Amniotic stem cell (primary cell): ENCODE measurements at regions not wholly inside any gene's neighbourhood (a gene's known extent, or its start where the extent isn't known, plus 50 kb on each side); places are given as distances from the start of the nearest gene placed in this dataset.
A peak's percentile ranks its signal among the peaks of the same experiment; 100 is the strongest.

Experiments used
- DNase-seq: peaks from one replicate; lab custom pipeline; 2025; lab: John Stamatoyannopoulos, UW

DNA sequence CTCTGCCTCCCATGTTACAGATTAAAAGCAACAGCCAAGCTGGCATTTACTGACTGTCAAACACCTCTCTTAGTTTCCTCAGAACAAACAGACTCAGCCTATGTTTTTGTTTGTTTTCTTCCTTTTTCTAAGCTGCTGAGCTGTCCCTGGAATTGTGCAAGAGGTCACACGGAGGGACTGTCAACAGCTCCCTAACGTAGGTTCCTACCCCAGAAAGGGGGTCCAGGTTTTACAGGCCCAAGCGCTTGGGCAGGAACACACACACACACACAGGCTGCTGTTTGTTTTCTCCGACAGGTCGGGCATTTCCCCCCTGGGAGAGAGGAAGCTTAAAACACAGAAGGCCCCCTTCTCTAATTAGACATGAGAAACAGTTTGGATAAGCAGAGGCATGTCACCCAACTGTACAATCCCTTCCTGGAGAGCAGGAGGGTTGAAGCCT is 739.6 kb upstream of the TBX3 start:
- no peak for DNase-seq

DNA sequence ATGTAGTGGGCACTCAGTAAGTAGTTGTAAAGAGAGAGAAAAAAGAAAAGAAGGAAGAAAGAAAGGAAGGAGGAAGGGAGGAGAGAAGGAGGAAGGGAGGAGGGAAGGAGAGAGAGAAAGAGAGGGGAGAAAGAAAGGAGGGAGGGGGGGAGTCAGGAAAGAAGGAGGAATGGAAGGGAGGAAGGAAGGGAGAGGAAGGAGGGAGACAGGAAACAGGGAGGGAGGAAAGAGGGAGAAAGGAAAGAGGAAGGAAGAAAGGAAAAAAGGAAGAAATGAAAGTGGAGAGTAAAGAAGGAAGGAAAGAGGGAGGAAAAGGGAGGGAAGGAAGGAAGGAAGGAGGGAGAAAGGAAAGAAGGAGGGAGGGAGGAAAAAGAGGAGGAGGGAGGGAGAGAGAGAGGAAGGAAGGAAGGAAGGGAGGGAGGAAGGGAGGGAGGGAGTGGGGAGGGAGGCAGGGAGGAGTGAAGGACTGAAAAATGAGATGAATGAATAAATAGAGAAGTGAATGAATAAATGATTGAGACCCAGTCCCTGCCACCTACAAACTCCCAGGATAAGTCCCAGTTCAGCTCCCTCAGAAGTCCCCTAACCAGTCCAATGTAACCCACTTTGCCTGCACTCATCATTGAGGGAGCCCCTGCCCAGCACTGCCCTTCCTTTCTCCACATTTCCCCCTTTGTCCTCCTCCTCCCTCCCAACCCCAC is 739.0 kb upstream of the TBX3 start:
- DNase-seq = no peak

DNA sequence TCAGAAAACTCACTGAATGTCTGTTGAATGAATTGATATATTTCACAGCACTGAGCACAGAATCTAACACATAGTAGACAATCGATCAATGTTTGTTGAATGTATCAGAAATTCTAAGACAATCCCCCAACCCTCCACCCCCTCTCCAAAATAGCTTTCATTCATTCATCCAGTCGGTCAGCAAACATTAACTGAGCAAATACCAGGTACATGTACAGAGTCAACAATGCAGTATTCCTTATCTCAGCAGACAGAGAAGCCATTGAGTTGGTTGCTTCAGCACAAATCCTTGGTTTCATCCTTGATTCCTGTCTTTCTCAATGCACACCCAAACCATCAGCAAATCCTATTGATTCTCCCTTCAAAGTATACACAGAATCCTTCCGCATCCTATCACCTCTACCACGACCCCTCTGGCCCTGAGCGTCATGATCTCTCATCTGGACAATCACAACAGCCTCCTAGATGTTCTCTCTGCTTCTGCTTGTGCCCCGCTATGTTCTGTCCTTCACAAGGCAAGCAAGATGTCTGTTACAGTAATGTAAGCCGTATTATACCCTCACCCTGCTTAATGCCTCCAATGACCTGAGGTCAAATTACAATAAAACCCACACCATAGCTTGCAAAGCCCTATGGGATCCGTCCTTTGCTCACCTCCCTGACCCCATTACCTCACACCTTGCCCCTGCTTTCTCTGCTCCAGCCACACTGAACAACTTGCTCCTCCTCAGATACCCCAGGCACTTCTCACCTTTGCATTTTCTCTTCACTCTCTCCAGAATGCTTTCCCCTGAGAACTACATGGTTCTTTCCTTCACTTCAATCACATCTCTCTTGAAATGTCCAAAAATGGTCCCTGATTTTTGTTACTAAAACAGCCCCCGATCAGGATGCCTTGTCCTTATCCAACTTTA is 738.1 kb upstream of the TBX3 start:
- no peak for DNase-seq

DNA sequence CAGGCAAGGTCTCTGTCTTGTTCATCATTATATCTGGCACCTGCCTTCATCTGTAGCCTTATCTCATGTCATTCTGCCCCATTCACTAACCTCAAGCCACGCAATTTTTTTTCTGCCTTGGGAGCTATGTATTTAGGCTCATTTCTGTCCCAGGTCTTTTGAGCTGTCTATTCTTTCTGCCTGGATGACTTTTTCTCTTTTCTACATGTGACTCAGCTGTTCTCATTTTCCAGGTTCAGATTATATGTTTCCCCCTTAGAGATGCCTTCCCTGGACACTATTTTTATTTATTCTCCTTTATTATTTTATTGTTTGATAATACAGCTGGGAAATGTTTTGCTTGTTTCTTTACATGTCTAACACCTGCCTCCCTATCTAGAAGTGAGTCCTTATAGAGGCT is 737.4 kb upstream of the TBX3 start:
- DNase-seq = no peak

DNA sequence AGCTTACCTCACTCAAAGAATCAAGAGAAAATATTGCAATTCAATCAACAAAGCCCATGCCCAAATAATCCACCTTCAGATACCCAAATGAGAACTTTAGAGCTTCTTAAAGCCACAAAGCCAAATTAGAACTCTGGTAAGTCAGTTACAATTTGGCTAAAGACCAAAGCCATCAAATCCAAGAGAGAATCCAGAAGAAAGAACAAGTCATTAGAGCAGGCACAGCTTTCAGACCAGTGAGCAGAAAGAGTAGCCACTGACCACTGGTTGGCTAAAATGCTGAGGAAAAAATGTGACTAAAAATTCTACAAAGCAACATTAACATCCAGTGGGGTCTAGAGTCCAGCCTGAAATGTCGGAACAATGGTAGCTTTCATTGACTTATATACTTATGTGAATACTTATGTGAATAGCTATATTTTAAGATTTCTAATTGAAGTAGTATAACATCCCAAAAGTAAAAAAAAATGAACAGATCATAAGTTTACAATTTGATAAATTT is 735.2 kb upstream of the TBX3 start:
- no peak for DNase-seq

DNA sequence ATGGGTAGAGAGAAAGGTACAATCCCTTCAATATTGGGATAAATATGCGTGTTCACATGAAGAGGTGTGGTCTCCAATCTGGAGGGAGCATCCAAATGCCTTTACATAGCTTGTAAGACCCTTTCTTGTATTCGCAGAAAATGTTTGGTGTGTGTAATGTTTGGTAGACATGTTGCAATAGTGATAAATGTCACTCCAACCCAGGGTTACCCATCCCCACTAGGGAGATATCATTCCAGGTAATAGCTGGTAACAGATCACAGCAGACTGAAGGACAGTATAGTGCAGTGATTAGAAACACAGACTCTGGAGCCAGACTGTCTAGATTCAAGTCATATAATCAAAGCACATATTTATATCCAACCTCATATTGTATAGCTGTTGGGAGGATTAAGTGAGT is 733.6 kb upstream of the TBX3 start:
- no peak for DNase-seq

DNA sequence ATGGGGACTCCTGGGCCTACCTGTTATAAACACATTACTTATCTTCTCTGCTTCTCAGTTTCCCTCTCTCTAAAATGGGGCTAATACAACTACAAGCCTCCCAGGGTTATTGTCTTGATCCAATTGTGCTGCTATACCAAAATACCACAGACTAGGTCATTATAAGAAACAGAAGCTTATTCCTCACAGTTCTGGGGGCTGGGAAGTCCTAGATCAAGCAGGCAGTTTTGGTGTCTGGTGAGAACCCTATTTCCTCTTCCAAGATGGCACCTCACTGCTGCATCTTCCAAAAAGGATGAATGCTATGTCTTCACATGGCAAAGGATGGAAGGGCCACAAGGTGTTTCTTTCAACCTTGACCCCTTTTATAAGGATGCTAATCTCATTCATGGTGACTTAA is 732.9 kb upstream of the TBX3 start:
- DNase-seq = no peak

DNA sequence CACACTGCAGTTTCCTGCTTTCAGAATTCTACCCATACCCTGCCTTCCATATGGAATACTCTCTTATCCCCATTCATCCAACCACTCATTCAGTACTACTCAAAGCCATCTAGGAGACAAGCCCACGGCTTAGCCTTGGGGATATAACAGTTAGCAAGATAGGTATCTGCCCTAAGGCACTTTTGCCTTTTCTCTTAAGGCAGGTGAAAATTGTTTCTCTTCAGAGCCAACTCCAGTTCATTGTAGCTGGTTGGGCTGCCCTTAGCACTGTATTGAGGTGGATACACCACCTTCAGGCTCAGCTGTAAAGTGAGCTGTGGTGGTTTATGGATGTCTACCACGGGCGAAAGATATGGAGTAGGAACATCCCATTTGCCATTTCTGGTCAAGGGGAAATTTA is 729.7 kb upstream of the TBX3 start:
- no peak for DNase-seq

DNA sequence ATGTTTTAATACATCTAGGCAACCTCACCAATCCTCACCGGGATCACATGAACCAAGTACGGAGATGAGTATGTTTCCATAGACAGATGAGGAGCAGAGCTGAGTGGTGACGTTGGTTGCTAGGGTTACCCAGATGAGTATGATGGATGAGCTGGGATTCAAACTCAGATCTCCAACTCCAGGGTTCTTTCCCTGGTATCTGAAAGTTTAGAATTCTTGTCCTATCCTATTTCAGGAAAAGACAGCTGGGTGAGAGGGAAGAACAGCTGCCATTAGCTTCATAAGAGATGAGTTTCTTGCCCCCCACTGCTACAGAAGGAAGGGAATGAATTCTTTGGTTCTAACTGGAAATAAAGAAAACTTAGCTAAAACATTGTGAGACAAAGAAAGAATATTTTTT is 728.9 kb upstream of the TBX3 start:
- no peak for DNase-seq

DNA sequence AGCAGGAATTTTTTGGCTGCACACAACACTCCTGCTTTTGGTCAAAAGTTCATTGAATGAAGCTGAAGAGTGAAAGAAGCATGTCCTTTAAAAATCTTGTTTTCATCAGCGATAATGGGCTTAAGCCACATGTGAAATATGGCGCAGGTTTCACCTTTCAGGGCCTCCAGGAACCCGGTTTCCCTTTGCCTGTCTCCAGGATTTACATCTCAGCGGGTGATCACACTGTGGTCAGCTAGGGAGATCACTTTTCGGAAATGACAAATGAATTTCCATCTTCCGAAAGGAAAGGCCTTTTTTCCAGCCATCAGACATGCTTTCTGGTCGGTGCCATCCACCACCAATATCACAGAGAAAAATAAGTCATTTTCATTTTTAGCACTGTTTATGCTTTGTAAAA is 727.1 kb upstream of the TBX3 start:
- DNase-seq = no peak

DNA sequence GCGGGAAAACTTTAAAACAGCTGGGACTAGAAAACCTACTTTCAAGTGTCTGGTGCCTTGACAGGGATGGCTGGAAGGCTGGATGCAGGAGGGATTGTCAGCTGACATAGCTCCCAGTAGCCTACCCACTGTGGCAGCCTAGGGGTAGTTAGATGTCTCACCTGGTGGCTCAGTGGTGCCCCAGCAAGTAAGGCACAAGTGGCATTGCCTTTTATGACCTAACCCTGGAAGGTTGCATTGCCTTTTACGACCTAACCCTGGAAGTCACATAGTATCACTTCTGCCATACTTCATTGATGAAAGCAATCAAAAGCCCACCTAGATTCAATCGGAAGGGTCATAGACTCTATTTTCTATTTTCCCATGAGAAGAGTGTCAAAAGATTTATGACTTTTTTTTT is 724.7 kb upstream of the TBX3 start:
- no peak for DNase-seq

DNA sequence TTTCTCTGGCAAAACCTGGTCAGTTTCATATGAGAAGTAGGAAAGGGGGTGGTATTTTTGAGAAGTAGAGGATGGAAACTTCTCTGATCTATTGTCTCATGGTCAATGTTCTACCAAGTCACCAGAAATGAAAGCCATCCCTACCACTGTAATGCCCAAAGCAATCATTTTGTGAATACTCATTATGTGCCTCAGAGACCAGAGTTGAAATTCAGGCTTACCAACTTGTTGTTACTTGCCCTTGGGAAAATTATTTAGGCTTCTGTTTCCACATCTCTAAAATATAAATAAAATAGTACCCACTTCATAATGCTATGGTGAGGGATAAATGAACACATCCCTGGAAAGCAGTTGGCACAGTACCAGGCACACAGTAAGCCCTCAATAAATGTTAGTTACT is 723.7 kb upstream of the TBX3 start:
- DNase-seq = no peak

DNA sequence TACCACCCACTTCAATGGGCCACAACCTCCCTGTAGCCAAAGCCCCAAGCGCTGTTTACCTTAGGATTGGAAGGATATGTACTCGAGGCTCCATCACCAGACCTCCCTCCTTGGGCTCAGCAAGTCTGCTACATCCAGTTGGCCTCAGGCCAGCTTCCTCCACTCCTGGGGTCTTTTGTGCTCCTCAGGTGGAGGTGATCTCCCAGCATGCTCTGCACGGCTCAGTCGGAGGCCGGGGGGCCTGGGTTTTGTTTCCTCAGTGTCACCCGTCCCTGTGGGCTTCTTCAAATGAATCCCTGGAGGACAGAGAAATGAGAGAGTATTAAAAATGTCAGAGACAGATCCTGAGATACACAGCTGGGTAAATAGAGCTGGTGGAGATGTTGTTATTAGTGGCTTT is 723.1 kb upstream of the TBX3 start:
- no peak for DNase-seq

DNA sequence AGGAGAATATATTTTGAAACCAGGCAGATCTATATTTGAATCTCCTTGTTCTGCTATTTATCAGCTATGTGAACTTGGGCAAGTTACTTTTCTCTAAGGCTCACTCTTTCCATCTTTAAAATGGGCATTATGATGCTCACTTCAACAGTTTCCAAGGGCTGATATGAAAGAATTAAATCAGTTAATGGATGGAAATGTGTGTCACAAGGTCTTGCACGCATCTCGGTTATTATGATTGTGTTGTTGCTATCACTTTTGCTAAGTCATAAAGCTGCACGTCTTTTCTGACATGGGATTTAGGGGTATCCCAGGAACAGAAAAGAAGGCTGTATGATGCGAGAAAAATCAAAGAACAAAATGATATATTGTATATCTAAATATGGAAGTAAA is 721.5 kb upstream of the TBX3 start:
- DNase-seq = no peak

DNA sequence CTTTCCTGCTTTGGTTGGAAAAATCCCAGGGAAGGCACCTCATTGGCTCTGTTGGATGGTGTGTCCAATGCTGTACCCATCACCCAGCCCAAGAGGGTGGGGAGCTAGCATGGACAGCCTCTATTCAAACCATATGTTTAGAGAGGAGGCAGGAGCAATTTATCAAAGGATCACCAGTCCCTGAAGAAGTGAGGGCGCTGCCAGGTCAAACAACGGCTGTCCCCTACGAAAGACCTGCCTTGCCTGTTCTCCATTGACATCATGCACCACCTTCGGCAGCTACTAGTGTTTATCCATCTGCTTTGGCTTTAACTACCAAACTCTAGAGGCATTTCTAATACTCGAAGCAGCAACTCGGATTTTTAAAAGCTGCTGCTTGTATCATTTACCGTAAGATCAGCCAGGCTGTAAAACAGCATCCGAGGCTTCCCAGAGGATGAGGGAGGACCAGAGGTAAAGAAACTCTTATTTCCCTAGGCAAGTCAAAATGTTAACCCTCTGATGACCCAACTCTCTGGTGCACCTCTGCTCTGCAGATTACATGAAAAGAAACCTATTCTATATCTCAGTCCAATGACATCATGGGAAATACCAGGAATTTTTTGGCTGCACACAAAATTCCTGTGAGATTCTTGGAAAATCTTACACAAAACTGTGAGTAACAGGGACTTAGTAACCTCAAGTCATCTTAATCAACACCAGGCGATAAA is 720.9 kb upstream of the TBX3 start:
- DNase-seq = peak; percentile 29

DNA sequence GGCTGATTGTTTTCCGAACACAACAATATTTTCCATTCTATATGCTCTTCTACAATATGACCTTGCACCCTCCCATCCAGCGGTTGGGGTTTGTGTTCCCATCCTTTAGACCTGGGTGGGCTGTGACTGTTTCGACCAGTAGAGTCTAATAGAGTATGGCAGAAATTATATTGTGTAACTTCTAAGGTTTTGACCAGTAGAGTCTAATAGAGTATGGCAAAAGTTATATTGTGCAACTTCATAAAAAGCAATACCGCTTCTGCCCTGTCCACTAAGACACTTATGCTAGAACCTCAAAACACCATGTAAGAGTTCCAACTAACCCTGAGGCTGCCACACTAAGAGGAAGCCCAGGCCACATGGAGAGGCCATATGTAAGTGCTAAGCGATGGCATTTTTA is 719.7 kb upstream of the TBX3 start:
- no peak for DNase-seq

DNA sequence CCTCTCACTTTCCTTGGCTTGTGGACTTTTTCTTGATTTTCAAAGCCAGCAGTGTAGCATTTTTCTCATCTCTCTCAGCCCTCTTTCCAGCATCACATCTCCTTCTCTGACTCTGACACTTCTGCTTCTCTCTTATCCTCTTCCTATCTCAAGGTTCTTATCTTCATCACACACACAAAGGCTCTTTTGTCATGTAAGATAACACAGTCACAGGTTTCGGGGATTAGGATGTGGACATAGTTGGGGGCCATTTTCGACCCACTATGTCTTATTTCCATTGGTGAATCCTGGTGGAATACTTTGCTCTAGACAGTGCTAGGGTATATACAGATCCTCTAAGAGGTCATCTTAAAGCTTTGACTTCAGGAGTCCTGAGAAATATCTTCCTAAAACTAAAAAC is 719.3 kb upstream of the TBX3 start:
- DNase-seq = no peak

DNA sequence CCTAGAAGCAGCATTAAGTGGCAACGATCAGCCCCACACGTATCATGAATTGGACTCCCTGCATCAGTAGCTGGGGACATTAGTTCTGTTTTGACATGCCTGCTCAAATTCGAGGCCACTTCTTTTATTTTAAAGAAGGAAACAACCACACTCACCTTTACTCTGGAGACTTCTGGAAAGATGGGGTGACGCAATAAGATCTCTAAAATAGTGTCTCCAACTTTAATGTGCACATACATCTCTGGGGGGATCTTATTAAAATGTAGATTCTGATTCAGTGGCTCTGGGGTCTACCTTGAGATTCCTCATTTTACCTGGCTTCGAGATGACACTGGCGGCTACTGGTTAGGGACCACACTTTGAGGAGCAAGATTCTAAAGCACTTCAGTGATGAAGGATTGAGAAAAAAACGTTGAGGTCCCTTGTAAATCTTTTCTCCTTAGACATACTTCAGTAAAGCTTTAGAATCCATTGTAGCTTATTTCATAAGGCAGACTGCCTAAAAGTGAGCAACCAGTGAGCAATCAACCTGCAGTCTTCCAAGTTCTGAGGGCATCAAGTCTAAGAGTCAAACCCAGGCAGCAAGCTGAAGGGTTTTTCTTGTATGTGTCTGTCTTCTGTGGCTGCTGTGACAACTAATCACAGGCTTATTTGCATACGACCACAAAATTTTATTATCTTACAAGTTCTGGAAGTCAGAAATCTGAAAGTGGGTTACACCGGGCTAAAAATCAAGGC is 718.6 kb upstream of the TBX3 start:
- DNase-seq = no peak

DNA sequence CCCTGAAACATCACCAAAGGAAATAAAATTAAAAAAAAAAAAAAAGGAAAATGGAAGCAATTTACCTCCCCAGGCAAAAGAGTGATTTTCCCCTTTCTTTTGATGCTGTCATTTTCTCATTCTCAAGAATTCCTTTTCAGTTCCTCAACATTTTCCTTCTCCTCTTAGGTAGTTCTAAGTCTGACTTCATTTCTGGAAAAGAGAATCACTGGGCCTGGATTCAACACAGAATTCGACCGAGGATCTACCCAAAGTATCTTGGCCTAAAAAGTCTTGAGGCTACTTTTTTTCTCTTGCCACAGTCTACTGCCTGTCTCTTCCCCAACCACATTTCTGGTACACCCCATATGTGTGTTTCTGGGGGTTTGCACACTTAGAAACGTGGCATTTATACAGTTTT is 717.8 kb upstream of the TBX3 start:
- no peak for DNase-seq

DNA sequence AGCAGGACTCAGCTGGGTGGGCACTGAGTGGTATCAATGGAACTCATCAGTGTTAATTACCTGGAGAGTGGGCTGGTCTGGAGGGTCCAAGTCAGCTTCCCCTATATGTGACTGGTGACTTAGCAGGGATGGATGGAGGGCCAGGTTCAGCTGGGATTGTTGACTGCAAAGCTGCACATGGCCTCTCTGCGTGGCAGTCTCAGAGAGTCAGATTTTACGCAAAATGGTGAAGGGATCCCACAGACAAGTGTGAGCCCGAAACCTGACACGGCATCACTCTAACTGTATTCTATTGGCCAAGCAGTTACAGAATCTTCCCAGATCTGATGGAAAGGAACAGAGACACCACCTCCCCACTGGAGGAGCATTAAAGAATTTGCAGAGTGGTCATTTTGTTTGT is 716.0 kb upstream of the TBX3 start:
- no peak for DNase-seq

DNA sequence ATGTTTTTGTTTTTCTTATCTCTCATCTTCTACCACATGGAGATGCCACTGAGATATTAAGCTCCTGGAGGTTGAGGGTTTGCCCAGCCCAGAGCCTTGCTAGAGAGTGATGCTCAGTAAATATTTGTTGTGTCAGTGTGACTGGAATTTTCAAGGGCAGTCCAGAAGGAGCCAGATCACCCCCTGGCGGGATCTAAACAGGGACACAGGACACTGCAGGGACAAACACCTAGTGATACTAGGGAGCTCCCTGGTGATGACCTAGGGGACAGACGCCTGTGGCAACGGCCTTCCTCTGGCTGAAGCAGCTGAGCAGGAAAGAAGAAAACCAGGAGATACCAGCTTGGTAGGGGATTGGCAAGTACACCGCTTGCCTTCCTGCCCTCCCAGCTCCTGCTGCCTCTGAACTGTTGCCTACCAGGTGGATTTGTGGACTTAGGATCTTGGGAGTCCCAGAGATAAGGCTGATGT is 714.4 kb upstream of the TBX3 start:
- no peak for DNase-seq

DNA sequence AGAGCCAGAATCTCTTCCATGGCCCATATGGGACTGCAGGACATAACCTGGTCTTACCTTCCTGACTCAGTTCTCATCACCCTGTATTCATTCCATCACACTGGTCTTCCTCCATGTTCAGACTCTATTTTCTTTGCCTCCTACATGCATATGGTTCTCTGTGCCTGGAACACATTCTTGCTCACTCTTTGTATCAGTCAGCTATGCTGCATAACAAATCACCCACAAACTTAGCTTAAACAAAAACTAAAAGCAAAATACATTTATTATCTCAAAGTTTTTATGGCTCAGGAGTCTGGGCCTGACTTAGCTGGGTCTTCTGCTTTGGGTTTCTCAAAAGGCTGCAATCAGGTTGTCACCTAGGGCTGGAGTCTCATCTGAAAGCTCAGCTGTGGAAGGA is 712.6 kb upstream of the TBX3 start:
- DNase-seq = no peak
